NCI-H2107 treated with DMSO at 0.1 percent for 48 hours (cell line): ENCODE measurements at regions not wholly inside any gene's neighbourhood (a gene's known extent, or its start where the extent isn't known, plus 50 kb on each side); places are given as distances from the start of the nearest gene placed in this dataset.
"Not testable (repeated sequence)": the region's sequence is repeated elsewhere in the genome, so short reads cannot be mapped to it uniquely, and the experiment has no call there.

Source experiments
- DNase-seq: peaks from one replicate; lab custom pipeline; 2025; ENCODE audit not compliant: unreplicated experiment; lab: John Stamatoyannopoulos, UW

GRCh38 chr5:119879446-119879845, 250.1 kb downstream of the FAM170A start:
- no peak for DNase-seq

- no peak for DNase-seq
Observed at GRCh38 chr5:119895066-119895465, 265.7 kb downstream of the FAM170A start.

DNA sequence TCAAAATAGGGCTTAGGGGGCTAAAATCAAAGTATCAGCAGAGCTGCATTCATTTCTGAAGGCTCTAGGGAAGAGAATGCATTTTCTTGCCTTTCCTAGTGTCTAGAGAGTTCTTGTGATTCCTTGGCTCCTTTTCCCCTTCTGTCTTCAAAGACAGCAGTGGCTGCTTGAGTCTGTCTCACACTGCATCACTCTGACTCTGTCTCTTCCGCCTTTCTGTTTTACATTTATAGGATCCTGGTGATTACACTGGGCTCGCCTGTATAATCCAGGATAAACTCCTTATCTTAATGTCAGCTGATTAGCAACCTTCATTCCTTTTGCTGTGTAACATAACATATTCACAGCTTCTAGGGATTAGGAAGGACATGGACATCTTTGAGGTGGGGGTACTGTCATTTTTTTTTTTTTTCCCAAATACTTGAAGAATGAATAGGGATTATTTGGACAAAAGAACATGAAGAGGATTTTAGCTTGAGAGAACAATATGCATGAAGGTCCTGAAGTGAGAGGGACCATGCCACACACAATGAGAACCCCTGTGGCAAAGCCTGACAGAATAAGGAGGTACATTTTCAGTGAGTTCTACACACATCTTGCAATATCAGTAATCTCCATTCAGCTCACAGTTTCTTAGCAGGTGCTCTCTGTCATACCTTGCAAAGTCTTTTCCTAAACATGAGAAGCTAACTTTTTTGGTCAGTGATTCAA, 267.6 kb downstream of the FAM170A start:
- DNase-seq, result no peak

DNA sequence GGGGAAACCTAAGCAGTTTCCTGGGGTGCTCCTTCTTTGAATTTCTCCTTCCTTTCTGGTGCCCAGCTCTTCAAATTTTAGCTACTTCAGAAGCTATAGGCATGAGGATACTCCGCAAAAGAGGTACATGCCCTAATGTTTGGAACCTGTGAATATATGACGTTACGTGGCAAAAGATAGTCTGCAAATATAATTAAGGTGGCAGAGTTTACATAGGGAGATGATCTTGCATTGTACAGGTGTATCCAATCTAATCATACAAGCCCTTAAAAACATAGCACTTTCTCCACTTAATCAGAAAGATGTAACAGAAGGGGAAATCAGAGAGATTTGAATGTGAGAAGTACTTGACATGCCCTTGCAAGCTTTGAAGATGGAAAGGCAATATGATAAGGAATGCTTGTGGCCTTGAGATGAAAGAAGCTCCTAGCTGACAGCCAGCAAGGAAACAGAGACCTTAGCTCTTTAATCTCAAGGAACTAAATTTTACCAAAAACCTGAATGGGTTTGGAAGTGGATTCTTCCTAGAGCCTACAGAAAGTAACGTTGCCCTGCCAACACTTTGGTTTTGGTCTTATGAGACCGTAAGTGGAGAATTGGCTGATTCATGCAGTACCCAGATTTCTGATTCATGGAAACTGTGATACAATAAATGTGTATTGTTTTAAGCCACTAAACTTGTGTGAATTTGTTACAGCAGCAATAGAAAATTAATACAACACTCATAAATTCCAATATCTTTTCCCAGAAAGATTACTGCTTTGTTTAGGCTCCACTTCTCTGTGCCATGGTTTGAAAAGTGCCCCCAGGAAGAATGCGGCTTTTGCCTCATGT, 268.4 kb downstream of the FAM170A start:
- no peak for DNase-seq

DNA sequence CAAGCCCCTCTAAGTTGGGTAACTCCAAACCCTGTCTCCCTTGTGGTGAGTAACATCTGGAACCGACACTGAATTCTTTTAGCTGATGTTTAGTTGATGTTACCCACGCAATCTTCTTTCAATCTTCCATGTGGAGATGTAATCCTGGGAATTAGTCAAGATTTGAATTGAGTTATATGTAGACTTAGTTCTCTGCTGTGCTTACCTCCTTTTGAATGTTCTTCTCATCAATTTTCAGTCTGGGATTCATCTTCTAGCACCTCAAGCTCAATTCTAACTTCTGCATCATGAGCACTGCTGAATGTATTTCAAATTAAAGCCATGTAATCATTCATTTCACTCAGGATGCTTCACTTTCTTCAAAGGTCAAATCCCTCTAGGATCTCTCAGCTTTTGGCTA, 270.6 kb downstream of the FAM170A start:
- DNase-seq, result no peak

DNA sequence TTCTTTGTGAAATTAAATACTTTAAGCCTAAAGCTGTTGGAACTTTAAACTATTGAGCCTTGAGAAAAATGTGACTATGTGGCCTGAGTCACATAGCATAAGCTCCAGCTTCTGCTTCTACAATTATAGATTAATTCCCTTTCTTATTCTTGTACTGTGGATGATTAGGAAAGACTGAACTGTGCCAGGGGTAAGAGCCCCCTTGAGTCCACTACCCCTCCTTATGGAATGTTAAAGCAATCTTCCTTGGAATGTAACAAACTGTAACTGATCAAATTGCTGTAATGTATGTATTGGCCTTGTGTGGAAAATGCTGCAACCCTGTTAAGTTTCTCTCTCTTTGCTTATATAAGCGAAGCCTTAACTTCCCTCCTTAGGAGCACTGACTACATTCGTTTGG, 273.2 kb downstream of the FAM170A start:
- no peak for DNase-seq

GRCh38 chr5:119913425-119913824, 284.1 kb downstream of the FAM170A start:
- no peak for DNase-seq

- no peak for DNase-seq
Observed at GRCh38 chr5:119919279-119919678, 289.9 kb downstream of the FAM170A start.

DNA sequence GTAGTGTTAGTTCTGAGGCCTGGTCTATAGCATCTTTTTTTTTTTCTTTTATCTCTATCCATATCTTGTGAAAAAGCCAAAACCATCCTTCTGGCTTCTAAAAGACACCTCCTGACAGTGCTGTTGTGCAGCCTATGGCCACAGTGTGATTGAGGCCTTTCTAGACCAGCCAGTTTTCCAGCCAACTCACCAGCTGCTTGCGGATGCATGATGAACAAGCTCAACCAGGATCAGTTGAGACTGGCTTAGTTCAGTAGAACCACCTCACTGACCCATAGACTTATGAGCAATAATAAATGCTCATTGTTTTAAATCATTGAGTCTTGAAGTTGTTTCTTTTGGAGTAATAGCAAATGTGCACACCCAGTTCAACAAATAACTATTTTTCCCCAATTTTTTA, 296.9 kb downstream of the FAM170A start:
- no peak for DNase-seq

DNA sequence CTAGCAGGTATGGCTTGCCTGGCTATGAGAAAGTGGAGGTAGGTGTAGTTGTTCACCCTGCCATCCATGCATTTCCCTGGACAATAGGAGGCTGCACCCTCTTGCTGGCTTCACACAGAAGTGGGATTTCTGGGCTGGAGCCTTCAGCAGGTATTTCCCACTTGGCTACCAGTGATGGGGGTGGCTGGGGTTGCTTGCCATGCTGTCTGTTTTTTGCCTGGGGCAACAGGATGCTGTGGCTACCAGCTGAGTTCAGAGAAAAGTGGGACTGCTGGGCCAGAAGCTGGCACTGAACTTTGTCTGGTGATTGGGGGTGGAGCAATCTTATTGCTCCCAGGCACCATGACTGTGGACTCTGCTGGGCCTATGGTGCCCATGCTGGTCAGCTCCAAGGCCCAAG, 299.6 kb downstream of the FAM170A start:
- DNase-seq, result no peak

DNA sequence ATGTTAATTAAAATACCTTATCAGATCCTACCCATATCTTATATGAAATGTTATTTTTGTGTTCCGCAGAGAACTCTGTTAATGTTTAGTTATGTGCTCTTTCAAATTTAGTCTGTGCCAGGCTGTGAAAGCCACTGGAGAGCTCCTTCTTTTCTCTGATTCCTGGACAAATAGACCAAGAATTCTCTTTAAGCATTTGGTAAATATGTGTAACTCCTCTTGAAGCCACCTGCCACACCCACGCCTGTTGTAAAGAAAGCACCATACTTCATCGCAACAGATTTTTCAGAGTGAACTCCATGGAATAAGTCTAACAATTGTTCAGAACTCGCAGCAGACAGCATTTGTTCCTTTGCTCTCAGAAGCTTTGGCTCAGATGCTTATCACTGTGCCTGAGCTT, 301.1 kb downstream of the FAM170A start:
- no peak for DNase-seq

DNA sequence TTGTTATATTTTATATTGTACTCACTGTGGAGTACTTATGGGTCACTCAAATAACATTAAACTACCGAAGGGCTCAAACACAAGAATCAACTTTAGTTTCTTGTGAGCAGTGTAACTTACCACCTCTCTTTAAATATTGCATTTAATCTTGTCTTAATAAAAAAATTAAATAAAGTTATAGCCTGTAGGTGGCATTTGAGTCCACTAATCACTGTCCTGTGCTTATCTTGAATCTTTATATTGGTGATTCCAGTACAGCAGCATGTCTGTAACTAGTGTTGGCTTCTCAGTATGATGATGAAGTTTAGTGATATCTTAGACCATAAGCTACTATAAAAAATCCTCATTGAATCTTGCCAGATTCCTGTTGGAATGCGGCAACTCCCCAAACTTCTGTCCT, 313.8 kb downstream of the FAM170A start:
- DNase-seq, result no peak

DNA sequence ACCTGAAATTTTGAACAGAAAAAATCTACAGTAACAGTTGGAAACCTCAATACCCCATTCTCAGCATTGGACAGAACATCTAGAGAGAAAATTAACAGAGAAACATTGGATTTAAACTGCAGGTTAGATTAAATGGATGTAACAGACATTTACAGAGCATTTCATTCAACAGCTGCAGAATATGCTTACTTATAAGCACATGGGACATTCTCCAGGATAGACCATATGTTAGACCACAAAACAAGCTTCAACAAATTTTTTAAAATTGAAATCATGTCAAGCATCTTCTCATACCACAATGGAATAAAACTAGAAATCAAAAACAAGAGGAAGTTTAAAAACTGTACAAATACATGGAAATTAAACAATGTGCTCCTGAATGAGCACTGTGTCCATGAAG, 316.3 kb downstream of the FAM170A start:
- no peak for DNase-seq

DNA sequence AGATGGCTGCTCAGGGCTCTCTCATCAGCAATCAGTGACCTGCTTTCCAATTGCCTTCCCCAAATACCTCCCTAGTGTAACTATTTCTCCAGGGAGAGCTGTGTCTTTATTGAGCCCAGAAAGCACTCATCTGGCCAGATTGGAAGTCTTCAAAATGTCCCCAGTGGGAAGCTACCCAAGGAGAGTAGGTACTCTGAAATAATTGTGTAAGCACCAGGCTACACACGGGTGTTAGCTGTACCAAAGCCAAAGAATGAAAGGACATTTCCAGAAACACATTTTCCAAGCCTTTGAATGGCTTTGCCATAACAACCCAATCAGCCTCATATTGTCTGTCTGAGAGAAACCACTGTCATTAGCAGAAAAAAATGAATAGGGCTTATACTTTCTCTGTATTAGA, 318.8 kb downstream of the FAM170A start:
- DNase-seq, result no peak

DNA sequence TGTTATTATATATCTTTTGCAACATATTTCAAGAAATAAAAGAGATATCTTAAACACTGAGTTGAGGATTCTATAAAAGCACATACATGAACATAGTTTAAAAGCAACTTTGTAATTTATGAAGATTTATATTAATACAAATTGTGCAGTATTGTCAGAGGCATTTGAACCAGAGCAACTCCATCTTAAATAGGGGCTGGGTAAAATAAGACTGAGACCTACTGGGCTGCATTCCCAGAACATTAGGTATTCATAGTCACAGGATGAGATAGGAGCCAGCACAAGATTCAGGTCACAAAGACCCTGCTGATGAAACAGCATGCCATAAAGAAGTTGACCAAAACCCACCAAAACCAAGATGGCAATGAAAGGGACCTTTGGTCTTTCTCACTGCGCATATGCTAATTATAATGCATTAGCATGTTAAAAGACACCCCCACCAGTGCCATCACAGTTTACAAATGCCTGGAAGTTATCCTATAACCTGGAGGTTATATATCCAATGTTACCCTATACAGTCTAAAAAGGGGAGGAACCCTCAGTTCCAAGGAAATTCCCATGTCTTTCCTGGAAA, 320.2 kb downstream of the FAM170A start:
- no peak for DNase-seq

DNA sequence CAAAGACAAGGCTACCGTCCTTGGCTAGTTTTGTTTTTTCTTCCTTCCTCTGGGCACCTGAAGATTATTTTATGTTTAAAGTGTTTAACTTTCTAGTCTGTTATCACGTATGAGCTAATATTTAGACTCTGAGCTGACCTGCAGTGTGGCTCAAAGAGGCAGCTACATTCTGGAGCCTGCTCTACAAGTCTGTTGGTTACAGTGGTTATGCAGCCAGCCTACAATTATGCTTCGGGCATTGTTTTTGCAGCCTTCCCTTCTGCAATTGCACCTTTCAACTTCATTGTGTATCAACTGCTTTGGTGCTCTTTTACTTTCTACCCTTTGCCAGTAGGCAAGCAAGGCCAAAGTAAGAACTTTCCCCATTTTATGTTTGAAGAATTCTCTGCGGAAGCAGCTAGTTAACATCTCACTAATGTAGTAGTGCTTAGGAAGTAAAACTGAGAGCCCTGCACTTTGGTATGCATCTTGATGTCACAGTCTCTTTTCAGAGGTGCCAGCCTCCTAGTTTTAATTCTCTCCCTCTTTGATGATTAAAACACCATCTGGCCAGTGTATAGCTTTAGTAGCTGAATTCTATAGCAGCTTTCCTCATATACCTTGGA, 322.1 kb downstream of the FAM170A start:
- no peak for DNase-seq

DNA sequence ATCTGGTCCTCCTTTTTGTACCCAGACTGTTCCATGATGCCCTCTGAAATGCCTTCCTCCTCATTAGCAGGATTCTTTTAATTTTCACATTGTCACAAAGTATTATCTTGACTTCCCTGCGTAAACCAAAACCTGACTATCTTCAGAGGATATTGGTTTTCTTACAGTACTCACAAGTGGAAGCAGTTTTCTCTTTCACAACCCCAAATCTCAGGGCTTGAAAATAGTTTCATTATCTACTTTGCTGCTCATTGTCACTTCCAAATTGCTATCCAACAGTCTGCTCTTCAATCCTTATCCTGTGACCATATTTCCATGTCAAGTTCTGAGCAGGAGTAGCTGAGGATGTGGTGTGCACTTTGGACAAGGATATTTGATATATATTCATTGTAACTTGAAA, 324.1 kb downstream of the FAM170A start:
- DNase-seq, result no peak

DNA sequence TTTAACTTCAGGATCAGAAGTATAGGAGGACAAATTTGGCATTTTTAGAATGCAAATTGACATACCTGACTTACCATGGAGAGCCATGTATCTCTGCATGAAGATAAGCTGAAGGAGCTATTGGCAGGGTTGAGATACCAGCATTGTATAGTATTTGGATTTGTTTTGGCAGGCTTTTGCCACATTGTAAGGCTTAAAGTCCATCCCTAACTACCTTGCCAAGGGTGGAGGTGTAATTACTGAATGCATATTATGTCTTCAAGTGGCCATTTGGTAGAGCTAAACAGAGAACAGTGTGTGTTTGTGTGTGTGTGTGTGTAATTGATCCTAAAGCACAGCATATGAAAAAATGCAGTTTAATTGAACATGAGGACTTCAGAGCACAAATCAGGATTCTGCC, 324.7 kb downstream of the FAM170A start:
- no peak for DNase-seq

DNA sequence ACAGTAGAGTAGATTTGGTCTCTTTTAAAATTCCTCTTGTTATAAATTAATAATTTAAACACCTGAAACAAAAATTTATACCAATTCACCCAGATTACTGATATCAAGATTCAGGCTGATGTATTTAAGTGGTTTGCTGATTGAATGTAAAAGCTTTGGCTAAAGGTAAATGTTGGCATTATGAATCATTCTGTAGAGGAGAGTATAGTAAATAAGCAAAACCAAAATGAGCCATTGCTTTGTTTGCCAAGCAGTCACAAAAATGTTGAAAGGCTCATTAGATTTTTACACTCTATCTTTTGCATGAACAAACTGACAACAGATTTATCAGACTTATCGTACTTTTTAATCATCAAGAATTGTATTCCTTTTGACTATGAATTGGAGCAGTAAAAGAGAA, 332.6 kb downstream of the FAM170A start:
- DNase-seq, result no peak

DNA sequence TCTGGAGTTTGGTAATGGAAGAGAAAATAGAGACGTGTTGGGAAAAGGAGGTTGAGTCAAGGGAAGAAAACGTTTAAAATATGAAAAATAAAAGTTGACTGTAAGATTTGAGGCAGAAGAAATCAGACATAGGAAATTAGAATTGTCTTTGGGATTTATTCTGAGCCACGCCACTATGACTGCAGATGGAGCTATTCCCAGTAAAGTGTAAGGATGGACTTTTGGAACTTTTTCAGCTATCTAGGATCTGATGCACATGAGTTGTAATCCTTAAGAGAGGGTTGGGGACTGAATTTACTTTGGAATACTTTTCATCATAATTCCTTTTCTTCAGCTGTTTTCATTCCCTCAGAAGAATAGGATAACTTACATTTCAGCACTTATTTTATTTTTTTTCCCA, 336.7 kb downstream of the FAM170A start:
- no peak for DNase-seq

- DNase-seq, result no peak
Observed at GRCh38 chr5:119968690-119969089, 339.3 kb downstream of the FAM170A start.

- not testable (repeated sequence) for DNase-seq
Observed at GRCh38 chr5:119987077-119987476, 357.7 kb downstream of the FAM170A start.
